ENCODE measurements at regions not wholly inside any gene's neighbourhood (a gene's known extent, or its start where the extent isn't known, plus 50 kb on each side); places are given as distances from the start of the nearest gene placed in this dataset.

DNA sequence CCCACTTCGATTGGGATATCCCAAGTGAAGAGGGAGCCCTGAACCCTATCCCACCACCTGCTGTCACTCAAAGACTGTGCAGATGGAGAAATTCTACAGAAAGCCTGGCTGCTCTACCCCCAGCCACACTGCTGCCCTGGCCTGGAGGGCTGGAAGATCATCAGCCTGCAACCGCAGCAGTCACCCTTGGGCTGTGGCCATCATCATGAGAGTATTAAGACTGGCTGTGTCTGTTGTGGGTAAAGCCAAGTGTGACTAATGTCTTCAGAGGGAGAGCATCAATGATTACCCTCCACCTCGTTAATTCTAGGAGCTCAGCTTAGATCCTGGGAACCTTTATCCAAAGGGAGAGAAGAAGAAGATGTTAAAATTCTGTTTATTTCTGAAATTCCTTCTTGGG, 221.5 kb downstream of the TFCP2L1 start:
- no peak for ATAC-seq
- Histone ChIP-seq H3K9me3 (no peaks in the 10 kb centered on the region), H3K4me1 (peaks cover 10% of the 10 kb centered on the region), H3K4me3 (no peak overlapping the region), H3K27me3 (no peaks in the 10 kb centered on the region), H3K36me3 (replicated peaks in 1 of 2; ENCODE audit: insufficient read depth in 1 of 2, low read depth in 2 of 2) (no peaks in the 10 kb centered on the region), H3K27ac (no peak overlapping the region)
- TF ChIP-seq CTCF (IDR thresholded peaks at IDR 0.05) (no peak), POLR2A (IDR thresholded peaks at IDR 0.05) (no peak)
- no peak for DNase-seq
- intact Hi-C loops (cut with DNase I) = no loop called here
- WGBS, 2 donors = 85 to 93% methylated on average over 3 of the region's 3 CpGs

GRCh38 chr2:121064186-121064585, 220.8 kb downstream of the TFCP2L1 start:
- no peak overlapping the region for H3K27ac ChIP-seq
- no peak for TF ChIP-seq CTCF (IDR thresholded peaks at IDR 0.05)
- no peak for TF ChIP-seq POLR2A (IDR thresholded peaks at IDR 0.05)
- no peaks in the 10 kb centered on the region for H3K27me3 ChIP-seq
- intact Hi-C loops (cut with DNase I) = no loop called here
- 69 to 79% methylated on average over 12 of the region's 12 CpGs for WGBS, 2 donors
- H3K4me1 ChIP-seq = peaks cover 3% of the 10 kb centered on the region
- no peaks in the 10 kb centered on the region for H3K36me3 ChIP-seq (replicated peaks in 1 of 2; ENCODE audit: insufficient read depth in 1 of 2, low read depth in 2 of 2)
- DNase-seq (no peak), ATAC-seq (no peak)
- no peak overlapping the region for H3K4me3 ChIP-seq
- H3K9me3 ChIP-seq = no peaks in the 10 kb centered on the region

GRCh38 chr2:121065239-121065638, 219.8 kb downstream of the TFCP2L1 start:
- H3K4me1 ChIP-seq = no peaks in the 10 kb centered on the region
- intact Hi-C loops (cut with DNase I) = no loop called here
- WGBS, 2 donors = 73 to 82% methylated on average over 5 of the region's 5 CpGs
- H3K9me3 ChIP-seq = no peaks in the 10 kb centered on the region
- ATAC-seq = no peak
- H3K27ac ChIP-seq = no peak overlapping the region
- TF ChIP-seq POLR2A (IDR thresholded peaks at IDR 0.05) = no peak
- no peak overlapping the region for H3K4me3 ChIP-seq
- H3K27me3 ChIP-seq = no peaks in the 10 kb centered on the region
- no peak for DNase-seq
- H3K36me3 ChIP-seq (replicated peaks in 1 of 2; ENCODE audit: insufficient read depth in 1 of 2, low read depth in 2 of 2) = no peaks in the 10 kb centered on the region

DNA sequence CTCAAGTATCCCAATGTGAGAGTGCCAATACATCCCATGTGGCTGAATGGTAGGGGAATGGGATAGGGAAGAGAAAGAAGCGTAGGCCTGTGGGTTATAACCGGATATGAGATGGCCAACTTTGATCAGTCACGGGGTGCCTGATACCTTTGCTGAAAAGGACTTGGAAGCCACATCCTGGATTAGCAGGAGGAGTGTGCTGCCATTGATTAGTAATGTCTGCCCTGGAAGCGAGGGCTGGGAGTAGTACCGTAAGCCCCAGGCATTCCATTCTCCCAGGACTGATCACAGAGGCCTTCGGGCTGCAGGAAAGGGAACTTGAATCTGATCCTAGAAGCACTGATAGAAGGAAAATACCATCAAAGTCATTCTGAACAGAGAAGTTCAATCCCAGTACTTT, 218.5 kb downstream of the TFCP2L1 start:
- DNase-seq (no peak), ATAC-seq (no peak)
- TF ChIP-seq POLR2A (IDR thresholded peaks at IDR 0.05) (no peak), CTCF (IDR thresholded peaks at IDR 0.05) (no peak)
- Histone ChIP-seq H3K27ac (no peak overlapping the region), H3K9me3 (no peaks in the 10 kb centered on the region), H3K4me1 (no peaks in the 10 kb centered on the region), H3K4me3 (no peak overlapping the region), H3K36me3 (replicated peaks in 1 of 2; ENCODE audit: insufficient read depth in 1 of 2, low read depth in 2 of 2) (no peaks in the 10 kb centered on the region), H3K27me3 (no peaks in the 10 kb centered on the region)
- WGBS, 2 donors = 85 to 91% methylated on average over 6 of the region's 6 CpGs
- intact Hi-C loops (cut with DNase I) = no loop called here

GRCh38 chr2:121068851-121069250, 216.2 kb downstream of the TFCP2L1 start:
- intact Hi-C loops (cut with DNase I) = no loop called here
- TF ChIP-seq CTCF (IDR thresholded peaks at IDR 0.05) (no peak), POLR2A (IDR thresholded peaks at IDR 0.05) (no peak)
- no peaks in the 10 kb centered on the region for H3K27me3 ChIP-seq
- no peaks in the 10 kb centered on the region for H3K9me3 ChIP-seq
- ATAC-seq (no peak), DNase-seq (no peak)
- no peak overlapping the region for H3K27ac ChIP-seq
- H3K36me3 ChIP-seq (replicated peaks in 1 of 2; ENCODE audit: insufficient read depth in 1 of 2, low read depth in 2 of 2) = no peaks in the 10 kb centered on the region
- no peak overlapping the region for H3K4me3 ChIP-seq
- 80 to 81% methylated on average over 4 to 6 of the region's 7 CpGs for WGBS, 2 donors
- H3K4me1 ChIP-seq = no peaks in the 10 kb centered on the region
